Activated CD8-positive, alpha-beta memory T cell treated with anti-CD3 and anti-CD28 coated beads, Interleukin-2, amount 50 U/mL, for 4 hours (primary cell): ENCODE measurements at regions not wholly inside any gene's neighbourhood (a gene's known extent, or its start where the extent isn't known, plus 50 kb on each side); places are given as distances from the start of the nearest gene placed in this dataset.
"Not testable (repeated sequence)": the region's sequence is repeated elsewhere in the genome, so short reads cannot be mapped to it uniquely, and the experiment has no call there.

Source experiments
- DNase-seq: peaks from one replicate; pipeline ENCODE4 v3.0.0-alpha.2; 2020

- no peak for DNase-seq
These were observed 50.4 kb downstream of the HAPSTR1 start for GRCh38 chr16:9141813-9142212.

GRCh38 chr16:9144106-9144505, 52.7 kb downstream of the HAPSTR1 start:
- no peak for DNase-seq

DNA sequence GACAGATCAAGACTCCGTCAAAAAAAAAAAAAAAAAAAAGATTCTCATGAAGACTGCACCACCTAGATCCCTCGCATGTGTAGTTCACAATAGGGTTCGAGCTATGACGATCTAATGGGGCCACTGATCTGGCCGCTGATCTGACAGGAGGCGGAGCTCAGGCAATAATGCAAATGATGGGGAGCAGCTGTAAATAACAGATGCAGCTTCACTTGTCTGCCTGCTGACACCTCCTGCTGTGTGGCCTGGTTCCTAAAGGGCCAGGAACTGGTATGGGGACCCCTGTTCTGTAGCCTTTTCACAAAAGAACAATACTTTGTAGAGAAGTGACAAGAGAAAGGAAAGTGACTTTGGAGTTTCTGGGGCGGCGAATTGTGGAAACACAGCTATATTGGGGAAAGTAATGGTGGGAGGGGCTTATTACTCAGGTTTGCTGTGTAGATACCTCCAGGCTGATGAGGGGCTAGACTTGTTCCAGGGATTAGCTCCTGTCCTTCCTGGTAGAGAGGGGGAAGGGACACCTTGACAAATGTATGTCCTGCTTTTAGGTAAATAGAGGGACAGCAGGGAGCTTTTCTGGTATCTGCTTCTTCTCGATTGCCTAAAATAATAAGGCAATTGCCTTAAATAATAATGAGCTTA, 57.1 kb downstream of the HAPSTR1 start:
- DNase-seq = no peak

- DNase-seq = no peak
These were observed 59.6 kb downstream of the HAPSTR1 start for GRCh38 chr16:9151074-9151473.

DNA sequence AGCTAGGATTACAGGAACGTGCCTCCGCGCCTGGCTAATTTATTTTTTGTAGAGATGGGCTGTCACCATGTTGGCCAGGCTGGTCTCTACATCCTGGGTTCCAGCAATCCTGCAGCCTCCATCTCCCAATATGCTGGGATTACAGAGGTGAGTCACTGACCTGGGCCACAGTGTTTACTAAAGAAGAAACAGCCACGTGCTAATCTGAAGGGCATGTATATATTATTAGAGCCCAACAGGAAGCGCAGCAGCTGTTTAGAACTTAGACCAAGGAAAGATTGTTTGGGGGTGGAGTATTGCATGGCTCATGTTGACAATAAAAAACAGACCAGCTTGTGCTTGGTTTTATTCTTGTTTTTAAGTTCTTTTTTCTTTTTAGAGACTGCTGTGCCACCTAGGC, 60.2 kb downstream of the HAPSTR1 start:
- no peak for DNase-seq

DNA sequence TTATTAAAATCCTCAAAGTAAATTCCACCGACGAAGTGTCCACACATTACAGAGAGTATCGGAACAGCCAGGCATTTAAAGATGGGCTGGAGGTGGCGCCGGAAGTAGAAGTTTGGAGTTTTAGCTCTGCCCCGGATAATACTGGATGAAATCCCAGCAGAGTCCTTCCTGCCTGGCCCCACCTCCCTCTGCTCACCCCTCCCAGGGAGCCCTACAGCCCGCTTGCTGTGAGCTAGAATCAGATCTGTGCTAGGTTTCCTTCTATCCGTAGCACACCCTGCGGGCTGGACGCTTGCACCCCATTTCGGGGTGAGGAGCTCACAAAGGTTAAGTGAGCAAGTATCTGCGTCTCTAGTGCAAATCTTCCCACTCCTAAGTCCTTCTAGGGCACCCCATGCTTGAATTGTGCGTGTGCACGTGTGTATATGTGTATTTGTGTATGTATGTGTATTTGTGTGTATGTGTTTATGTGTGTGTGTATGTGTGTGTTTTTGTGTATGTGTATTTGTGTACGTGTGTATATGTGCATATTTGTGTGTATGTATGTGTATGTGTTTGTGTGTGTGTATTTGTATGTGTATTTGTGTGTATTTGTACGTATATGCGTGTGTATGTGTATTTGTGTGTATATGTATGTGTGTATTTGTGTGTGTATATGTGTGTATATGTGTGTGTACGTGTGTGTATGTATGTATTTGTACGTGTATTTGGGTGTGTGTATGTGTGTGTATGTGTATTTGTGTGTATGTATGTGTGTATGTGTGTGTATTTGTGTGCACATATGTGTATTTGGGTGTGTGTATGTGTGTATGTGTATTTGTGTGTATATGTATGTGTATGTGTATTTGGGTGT, 61.4 kb downstream of the HAPSTR1 start:
- DNase-seq = no peak

GRCh38 chr16:9153502-9153864, 62.0 kb downstream of the HAPSTR1 start:
- DNase-seq = no peak

- no peak for DNase-seq
These were observed 63.3 kb downstream of the HAPSTR1 start for GRCh38 chr16:9154567-9155410.

DNA sequence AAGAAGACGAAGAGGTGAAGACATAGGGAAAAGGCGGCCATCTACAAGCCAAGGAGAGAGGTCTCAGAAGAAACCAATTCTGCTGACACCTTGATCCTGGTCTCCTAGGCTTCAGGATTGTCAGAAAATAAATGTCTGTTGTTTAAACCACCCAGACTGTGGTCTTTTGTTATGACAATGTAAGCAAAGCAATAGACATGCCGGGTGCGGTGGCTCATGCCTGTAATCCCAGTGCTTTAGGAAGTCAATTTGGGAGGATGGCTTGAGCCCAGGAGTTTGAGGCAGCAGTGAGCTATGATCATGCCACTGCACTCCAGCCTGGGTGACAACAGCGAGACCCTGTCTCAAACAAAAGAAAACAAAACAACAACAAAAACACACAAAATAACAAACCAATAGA, 64.4 kb downstream of the HAPSTR1 start:
- DNase-seq = no peak

- DNase-seq = no peak
These were observed 68.6 kb downstream of the HAPSTR1 start for GRCh38 chr16:9159839-9160550.

GRCh38 chr16:9160551-9160911, 69.1 kb downstream of the HAPSTR1 start:
- DNase-seq = no peak

GRCh38 chr16:9165681-9166080, 74.2 kb downstream of the HAPSTR1 start:
- no peak for DNase-seq

DNA sequence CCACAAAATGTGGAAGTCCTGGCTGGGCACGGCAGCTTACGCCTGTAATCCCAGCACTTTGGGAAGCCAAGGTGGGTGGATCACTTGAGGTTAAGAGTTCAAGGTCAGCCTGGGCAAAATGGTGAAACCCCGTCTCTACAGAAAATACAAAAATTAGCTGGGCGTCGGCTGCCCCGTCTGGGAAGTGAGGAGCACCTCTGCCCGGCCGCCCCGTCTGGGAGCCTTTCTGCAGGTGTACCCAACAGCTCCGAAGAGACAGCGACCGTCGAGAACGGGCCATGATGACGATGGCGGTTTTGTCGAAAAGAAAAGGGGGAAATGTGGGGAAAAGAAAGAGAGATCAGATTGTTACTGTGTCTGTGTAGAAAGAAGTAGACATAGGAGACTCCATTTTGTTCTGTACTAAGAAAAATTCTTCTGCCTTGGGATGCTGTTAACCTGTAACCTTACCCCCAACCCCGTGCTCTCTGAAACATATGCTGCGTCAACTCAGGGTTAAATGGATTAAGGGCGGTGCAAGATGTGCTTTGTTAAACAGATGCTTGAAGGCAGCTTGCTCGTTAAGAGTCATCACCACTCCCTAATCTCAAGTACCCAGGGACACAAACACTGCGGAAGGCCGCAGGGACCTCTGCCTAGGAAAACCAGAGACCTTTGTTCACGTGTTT, 75.0 kb downstream of the HAPSTR1 start:
- DNase-seq = not testable (repeated sequence)

GRCh38 chr16:9169094-9169493, 77.7 kb downstream of the HAPSTR1 start:
- DNase-seq = no peak

DNA sequence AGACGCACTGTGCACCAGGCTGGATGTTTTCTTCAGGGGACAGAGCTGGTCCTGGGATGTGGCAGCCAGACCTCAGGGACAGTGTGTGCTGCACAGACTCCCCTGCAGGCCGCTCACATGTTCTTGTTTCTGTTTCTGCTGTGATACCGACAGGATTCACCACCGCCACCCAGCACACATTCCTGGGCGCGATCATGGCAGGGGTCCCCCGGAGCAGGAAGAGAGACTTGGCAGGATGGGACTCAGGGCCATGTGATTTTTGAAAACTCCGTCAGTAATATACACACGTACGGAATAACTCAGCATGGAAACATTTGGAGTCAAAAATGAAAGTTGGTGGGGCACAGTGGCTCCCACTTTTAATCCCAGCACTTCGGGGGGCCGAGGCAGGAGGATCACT, 79.0 kb downstream of the HAPSTR1 start:
- DNase-seq = no peak

- no peak for DNase-seq
These were observed 85.3 kb downstream of the HAPSTR1 start for GRCh38 chr16:9176547-9177418.

DNA sequence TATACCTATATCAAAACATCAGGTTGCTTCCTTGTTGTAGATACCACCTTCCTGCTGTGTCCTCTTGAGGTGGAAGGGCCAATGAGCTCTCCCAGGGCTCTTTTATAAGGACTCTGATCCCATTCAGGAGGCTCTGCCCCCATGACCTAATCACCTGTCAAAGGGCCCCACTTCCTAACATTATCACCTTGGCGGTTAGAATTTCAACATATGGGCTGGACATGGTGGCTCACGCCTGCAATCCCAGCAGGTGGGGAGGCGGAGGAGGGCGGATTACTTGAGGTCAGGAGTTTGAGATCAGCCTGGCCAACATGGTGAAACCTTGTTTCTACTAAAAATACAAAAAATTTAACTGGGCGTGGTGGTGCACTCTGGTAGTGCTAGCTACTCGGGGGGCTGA, 86.4 kb downstream of the HAPSTR1 start:
- no peak for DNase-seq

DNA sequence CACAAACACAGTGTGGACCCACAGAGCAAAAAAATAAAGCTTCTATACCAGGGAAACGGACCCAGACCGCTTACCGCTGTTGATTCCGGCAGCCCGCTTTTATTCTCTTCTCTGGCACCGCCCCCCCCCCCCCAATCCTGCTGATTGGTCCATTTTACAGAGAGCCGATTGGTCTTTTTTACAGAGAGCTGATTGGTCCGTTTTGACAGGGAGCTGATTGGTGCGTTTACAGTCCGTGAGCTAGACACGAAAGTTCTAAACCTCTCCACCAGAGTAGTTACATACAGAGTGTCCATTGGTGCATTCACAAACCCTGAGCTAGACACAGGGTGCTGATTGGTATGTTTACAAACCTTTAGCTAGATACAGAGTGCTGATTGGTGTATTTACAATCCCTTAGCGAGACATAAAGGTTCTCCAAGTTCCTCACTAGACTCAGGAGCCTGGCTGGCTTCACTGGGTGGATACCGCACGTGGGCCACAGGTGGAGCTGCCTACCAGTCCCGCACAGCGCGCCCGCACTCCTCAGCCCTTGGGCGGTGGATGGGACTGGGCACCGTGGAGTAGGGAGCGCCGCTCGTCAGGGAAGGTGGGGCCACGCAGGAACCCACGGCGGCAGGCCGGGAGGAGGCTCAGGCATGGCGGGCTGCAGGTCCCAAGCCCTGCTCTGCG, 92.4 kb downstream of the HAPSTR1 start:
- no peak for DNase-seq

GRCh38 chr16:9184354-9184690, 92.9 kb downstream of the HAPSTR1 start:
- no peak for DNase-seq

DNA sequence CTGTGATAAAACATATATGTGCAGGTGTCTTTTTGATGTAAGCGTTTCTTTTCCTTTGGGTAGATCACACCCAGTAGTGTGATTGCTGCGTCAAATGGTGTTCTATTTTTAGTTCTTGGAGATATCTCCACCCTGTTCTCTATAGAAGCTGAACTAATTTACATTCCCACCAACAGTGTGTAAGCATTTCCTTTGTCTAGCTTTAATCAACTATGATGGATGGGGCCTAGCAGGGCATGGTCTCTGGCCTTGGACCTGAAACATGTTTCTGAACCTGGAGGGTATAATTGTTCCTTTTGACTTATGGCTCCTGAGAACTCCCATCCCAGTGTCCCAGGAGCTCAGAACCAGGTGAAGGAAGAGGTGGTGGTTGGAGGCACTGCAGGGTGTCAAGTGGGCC, 93.9 kb downstream of the HAPSTR1 start:
- DNase-seq = no peak

- no peak for DNase-seq
These were observed 94.6 kb downstream of the HAPSTR1 start for GRCh38 chr16:9186061-9186460.
